IPS DF 6.9 (cell line): ENCODE measurements at regions not wholly inside any gene's neighbourhood (a gene's known extent, or its start where the extent isn't known, plus 50 kb on each side); places are given as distances from the start of the nearest gene placed in this dataset.

Experiments
- DNase-seq: peaks from one replicate; pipeline ENCODE4 v3.0.0-alpha.2; 2013; ENCODE audit warnings: low read depth, low spot score
- H3K27ac ChIP-seq: one replicate; pipeline ENCODE4 v1.5.1; 2013; ENCODE audit warnings: low read length, control low read depth
- H3K27me3 ChIP-seq: 2 replicates; pipeline ENCODE4 v1.6.1; 2013; ENCODE audit warnings: mild to moderate bottlenecking, low read length; ENCODE audit not compliant: control insufficient read depth, insufficient read depth
- H3K36me3 ChIP-seq: 2 replicates; pipeline ENCODE4 v1.6.1; 2013; ENCODE audit warnings: low read length; ENCODE audit not compliant: control insufficient read depth, insufficient read depth
- H3K4me1 ChIP-seq: 2 replicates; pipeline ENCODE4 v1.6.1; 2013; ENCODE audit warnings: low read length; ENCODE audit not compliant: control insufficient read depth, insufficient read depth
- H3K4me3 ChIP-seq: 2 replicates; pipeline ENCODE4 v1.5.1; 2013; ENCODE audit warnings: mild to moderate bottlenecking, low read length
- H3K9me3 ChIP-seq: 2 replicates; pipeline ENCODE4 v1.6.1; 2013; ENCODE audit warnings: low read length, inconsistent platforms; ENCODE audit not compliant: control insufficient read depth, insufficient read depth
- WGBS: extraction: QIAGEN DNeasy Blood & Tissue Kit; methylation state at CpG from one replicate; pipeline ENCODE4 v1.1.7; 2013; ENCODE audit warnings: mixed read lengths, missing lambda C conversion rate; ENCODE audit not compliant: insufficient read length, insufficient coverage; 5-methylcytosine and 5-hydroxymethylcytosine counted together

DNA sequence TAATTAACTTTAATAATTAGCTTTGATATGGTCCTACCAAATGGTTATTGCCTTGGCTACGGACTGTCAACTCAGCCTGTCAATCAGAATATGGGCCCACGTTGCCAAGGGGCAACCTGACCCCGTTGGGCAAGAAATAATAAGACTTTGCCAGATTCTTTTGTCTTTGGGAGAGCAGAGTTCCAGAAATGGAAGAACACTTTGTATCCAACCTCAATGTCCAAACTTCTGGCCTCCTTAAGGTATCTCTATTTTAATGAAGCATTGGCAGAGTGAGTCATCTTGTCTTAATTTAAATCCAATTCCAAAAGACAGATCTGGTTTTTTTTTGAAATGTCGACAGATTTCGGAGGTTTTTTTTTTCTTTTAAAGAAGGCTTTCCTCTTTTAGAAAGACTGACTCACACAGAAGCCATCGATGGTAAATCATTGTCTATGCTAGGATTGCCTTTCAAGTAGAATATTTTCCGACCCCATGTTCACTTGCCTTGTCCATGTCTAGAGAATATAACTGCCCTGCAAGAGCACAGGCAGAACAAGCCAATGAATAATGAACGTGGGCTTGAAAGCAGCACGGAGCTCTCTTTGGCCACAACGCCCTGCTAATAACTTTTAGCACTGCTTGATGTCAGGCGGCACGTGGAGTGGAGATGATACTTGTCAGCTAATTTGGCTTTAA, 190.3 kb upstream of the GATB start:
- Histone ChIP-seq H3K36me3 (no peaks in the 10 kb centered on the region), H3K27me3 (no peaks in the 10 kb centered on the region), H3K4me3 (no peak overlapping the region), H3K4me1 (no peaks in the 10 kb centered on the region), H3K9me3 (peaks cover 2% of the 10 kb centered on the region; the same call in 1 of the 2 replicates), H3K27ac (no peak overlapping the region)
- no CpG with 5 or more reads among the region's 12 CpGs for WGBS
- no peak for DNase-seq

DNA sequence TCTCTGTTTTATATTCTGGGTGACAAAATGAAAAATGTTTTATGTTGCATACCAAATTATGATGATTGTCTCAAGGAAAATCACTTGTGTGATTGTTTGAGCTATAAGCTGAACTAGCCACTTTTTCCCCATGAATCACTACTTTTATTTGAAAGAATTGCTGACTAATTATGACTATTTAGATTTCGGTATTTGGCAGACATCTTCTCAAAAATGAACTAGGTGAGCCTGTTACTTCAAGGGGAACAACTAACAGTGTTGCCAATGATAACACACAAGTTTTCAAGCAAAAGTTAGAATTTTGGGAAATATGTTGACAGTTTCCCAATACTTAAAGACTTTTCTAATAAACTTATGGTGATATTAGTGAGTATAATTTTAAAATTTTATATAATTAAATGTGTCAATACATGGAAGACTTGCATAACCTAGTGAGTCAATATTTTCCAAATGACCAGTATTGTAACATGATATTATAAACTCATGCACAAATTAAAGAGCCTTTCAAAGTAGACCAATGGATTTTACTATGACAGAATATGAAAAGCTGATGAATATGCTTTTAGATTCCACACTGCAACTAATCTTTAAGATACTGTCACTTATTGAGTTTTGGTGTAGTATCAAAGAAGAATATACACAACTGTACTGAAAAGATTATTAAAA, 187.7 kb upstream of the GATB start:
- Histone ChIP-seq H3K27ac (no peak overlapping the region), H3K4me1 (no peaks in the 10 kb centered on the region), H3K36me3 (no peaks in the 10 kb centered on the region), H3K27me3 (no peaks in the 10 kb centered on the region), H3K9me3 (peaks cover 2% of the 10 kb centered on the region; the same call in 1 of the 2 replicates), H3K4me3 (no peak overlapping the region)
- no CpG with 5 or more reads among the region's 1 CpG for WGBS
- no peak for DNase-seq

DNA sequence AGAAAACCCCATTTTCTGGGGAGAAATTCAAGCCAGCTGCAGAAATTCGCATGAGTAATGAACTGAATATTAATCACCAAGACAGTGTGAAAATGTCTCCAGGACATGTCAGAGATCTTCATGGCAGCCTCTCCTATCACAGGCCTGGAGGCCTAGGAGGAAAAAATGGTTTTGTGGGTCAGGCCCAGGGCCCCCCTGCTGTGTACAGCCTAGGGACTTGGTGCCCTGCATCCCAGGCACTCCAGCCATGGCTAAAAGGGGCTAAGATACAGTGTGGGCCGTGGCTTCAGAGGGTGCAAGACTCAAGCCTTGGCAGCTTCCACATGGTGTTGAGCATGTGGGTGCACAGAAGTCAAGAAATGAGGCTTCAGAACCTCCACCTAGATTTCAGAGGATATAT, 185.9 kb upstream of the GATB start:
- WGBS: no CpG with 5 or more reads among the region's 2 CpGs
- Histone ChIP-seq H3K27ac (no peak overlapping the region), H3K4me3 (no peak overlapping the region), H3K9me3 (peaks cover 2% of the 10 kb centered on the region; the same call in 1 of the 2 replicates), H3K36me3 (no peaks in the 10 kb centered on the region), H3K27me3 (no peaks in the 10 kb centered on the region), H3K4me1 (no peaks in the 10 kb centered on the region)
- DNase-seq: no peak

DNA sequence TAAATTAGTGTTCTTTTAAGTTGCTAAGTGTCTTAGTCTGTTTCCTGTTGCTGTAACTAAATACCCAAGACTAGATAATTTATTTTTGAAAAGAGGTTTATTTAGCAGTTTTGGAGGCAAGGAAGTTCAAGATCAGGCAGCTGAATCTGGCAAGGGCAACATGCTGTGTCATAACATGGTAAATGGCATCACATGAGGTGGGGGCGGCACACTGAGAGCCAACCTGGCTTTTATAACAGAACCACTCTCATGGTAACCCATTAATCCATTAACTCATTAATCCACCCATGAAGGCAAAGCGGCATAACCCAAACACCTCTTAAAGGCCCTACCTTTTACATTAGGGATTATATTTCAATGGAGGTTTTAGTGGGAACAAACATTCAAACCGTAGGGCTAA, 182.2 kb upstream of the GATB start:
- DNase-seq: no peak
- WGBS: no CpG with 5 or more reads among the region's 3 CpGs
- no peaks in the 10 kb centered on the region for H3K36me3 ChIP-seq
- H3K27ac ChIP-seq: no peak overlapping the region
- peaks cover 2% of the 10 kb centered on the region; the same call in 1 of the 2 replicates for H3K9me3 ChIP-seq
- H3K4me1 ChIP-seq: no peaks in the 10 kb centered on the region
- H3K4me3 ChIP-seq: no peak overlapping the region
- H3K27me3 ChIP-seq: no peaks in the 10 kb centered on the region

DNA sequence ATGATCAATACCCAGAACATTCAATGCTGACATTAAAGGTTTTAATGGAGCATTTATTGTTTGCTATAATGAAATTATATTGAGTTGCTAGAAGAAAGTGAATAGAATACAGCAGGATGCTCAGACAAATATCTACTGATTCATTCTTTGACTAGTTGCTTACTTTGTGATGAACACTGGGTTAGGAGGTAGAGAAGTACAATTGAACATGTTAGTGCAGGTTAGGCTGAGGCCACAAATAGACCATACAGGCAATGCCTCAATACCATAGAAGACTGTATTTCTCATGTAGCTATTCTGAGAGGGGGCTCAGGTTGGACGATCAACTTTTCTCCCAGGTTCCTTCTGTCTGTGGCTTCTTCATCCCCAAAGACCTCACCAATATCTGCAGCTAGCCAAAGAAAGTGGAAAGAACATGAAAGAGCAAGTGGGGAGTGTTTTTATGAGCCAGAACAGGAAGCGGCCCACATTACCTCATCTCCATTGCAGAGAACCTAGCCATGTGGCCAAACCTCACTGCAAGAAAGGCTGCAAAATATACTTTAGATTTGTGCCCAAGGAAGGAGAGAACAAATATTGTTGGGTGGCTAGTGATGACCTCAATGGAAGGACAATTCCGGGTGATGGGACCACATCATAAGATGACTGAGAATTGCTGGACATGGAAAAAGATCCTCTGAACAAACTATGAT, 180.3 kb upstream of the GATB start:
- H3K27me3 ChIP-seq: no peaks in the 10 kb centered on the region
- H3K4me1 ChIP-seq: no peaks in the 10 kb centered on the region
- no peak for DNase-seq
- no peaks in the 10 kb centered on the region; the same call in 1 of the 2 replicates for H3K9me3 ChIP-seq
- no CpG with 5 or more reads among the region's 3 CpGs for WGBS
- H3K27ac ChIP-seq: no peak overlapping the region
- H3K36me3 ChIP-seq: no peaks in the 10 kb centered on the region
- H3K4me3 ChIP-seq: no peak overlapping the region

DNA sequence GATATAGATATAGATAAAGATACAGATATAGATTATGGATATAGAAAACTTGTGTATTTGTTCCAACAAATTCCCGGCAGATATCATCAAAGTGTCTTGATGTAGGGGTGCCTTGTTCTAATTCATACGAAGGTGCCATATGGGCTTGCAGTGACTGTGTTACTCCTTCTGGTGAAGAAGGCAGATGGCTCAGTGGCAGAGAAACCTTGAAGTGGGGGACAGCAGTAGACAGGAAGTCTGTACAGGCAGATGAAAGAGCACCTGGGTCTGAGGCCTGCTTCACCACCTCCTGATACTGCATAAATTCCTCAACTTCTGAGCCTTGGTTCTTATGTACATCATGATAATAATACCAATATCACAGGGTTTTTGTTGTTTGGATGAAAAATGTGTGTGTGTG, 179.5 kb upstream of the GATB start:
- WGBS: no CpG with 5 or more reads among the region's 2 CpGs
- Histone ChIP-seq H3K27me3 (no peaks in the 10 kb centered on the region), H3K27ac (no peak overlapping the region), H3K36me3 (no peaks in the 10 kb centered on the region), H3K4me1 (no peaks in the 10 kb centered on the region), H3K4me3 (no peak overlapping the region), H3K9me3 (no peaks in the 10 kb centered on the region; the same call in 1 of the 2 replicates)
- DNase-seq: no peak

DNA sequence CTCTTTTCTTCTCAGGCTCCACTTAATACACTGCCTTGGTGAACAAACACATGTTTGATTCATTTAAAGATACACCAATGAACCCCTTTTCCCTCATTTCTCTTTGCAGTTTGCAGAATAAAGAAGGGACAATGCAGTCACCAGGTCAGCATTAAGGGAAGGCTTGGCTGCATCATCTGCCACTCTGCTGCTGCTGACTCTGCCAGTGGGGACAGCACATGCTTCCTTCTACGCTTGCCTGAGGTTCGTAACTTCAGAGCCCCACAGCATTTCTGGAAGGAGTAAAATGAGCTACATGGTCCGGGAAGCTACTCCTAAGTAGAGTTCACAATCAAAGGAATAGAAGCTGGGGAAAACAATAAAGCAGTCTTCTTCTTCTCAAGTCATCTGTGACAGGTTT, 178.9 kb upstream of the GATB start:
- WGBS: no CpG with 5 or more reads among the region's 3 CpGs
- Histone ChIP-seq H3K4me3 (no peak overlapping the region), H3K9me3 (no peaks in the 10 kb centered on the region), H3K36me3 (no peaks in the 10 kb centered on the region), H3K27ac (no peak overlapping the region), H3K4me1 (no peaks in the 10 kb centered on the region), H3K27me3 (no peaks in the 10 kb centered on the region)
- DNase-seq: no peak

DNA sequence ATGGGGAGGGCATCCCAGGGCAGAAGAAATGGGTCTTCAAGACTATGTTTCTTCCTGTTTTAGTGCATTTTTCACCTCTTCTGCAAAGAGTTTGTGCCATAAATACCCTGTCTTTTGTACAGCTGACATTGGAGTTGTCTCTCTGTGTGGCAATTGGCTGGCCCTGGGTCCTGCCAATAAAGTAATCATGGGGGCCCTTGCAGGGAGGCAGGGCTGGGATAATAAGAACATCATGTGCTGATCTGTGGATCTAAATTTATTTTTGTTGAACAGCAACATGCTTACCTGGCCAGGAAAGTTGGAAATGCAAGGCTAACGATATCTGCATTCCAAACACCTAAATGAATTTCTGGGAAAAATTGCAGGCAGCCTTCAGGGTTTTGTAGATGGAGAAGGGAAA, 174.6 kb upstream of the GATB start:
- Histone ChIP-seq H3K36me3 (no peaks in the 10 kb centered on the region), H3K4me1 (no peaks in the 10 kb centered on the region), H3K27me3 (no peaks in the 10 kb centered on the region), H3K9me3 (no peaks in the 10 kb centered on the region), H3K27ac (no peak overlapping the region), H3K4me3 (no peak overlapping the region)
- DNase-seq: no peak
- whole genome bisulfite sequencing: no CpG with 5 or more reads among the region's 1 CpG

DNA sequence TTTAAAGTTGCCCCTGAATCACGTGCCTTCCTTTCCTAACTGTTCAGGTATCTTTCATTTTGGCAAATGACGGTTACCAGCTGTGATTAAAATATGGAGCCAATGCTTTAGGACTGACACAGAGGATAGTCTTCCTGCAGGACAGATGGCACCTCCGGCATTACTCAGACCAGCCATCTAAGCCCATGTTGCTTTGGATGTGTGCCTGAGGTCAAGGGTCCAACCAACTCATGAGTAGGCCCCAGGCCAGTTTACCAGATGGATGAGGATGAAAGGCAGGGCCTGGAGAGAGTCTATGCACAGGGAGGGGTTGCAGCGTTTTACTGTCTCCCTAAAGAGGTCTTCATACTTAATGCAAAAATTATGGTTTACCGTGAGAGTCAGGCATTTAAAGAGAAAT, 174.0 kb upstream of the GATB start:
- Histone ChIP-seq H3K4me1 (no peaks in the 10 kb centered on the region), H3K27me3 (no peaks in the 10 kb centered on the region), H3K36me3 (no peaks in the 10 kb centered on the region), H3K27ac (no peak overlapping the region), H3K9me3 (no peaks in the 10 kb centered on the region), H3K4me3 (no peak overlapping the region)
- no peak for DNase-seq
- no CpG with 5 or more reads among the region's 5 CpGs for WGBS

DNA sequence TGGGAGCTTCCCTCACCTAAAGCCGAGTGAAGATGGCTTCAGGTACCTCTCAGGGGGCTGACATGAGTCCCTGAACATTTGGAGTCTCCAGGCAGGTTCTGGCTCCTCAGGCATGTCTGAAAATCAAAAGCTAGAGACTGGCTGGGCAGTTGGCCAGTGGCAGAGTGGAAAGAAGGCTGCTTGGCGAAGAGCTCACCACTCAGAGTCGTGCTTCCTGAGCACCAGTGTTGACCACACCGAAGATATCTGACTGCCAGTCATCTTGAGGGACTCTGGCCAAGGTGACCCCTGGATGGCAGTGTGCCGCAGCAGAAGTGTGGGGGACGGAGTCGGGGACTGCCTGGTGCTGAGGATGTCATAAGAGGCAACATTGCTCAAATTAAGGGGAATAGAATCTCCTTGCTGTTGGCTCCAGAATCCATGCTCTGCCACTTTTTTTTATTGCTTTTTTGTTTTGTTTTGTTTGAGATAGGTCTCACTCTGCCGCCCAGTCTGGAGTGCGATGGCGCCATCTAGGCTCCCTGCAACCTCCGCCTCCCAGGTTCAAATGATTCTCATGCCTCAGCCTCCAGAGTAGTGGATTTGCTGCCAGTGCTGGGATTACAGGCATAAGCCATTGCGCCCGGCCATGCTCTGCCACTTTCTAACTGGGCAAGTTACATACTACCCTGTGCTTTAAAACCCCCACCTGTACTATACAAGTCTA, 172.5 kb upstream of the GATB start:
- H3K27me3 ChIP-seq: no peaks in the 10 kb centered on the region
- H3K9me3 ChIP-seq: no peaks in the 10 kb centered on the region
- WGBS: no CpG with 5 or more reads among the region's 13 CpGs
- H3K4me1 ChIP-seq: no peaks in the 10 kb centered on the region
- no peaks in the 10 kb centered on the region for H3K36me3 ChIP-seq
- H3K27ac ChIP-seq: no peak overlapping the region
- no peak for DNase-seq
- no peak overlapping the region for H3K4me3 ChIP-seq
